DND-41 (cell line): ENCODE measurements at regions not wholly inside any gene's neighbourhood (a gene's known extent, or its start where the extent isn't known, plus 50 kb on each side); places are given as distances from the start of the nearest gene placed in this dataset.

Experiments used
- EZH2 ChIP-seq: IDR thresholded peaks from 3 replicates; pipeline ENCODE4 v1.6.1; 2012; ENCODE audit warnings: borderline replicate concordance, low read depth, mild to moderate bottlenecking, moderate library complexity, low read length, inconsistent platforms; ENCODE audit not compliant: severe bottlenecking
- TF ChIP-seq, protein P1 (sequence below): IDR thresholded peaks from 2 replicates; pipeline ENCODE4 v1.5.1; 2012; ENCODE audit warnings: borderline replicate concordance, low read length, moderate library complexity, mild to moderate bottlenecking; ENCODE audit not compliant: poor library complexity, severe bottlenecking; ENCODE audit errors: extremely low read depth

DNA sequence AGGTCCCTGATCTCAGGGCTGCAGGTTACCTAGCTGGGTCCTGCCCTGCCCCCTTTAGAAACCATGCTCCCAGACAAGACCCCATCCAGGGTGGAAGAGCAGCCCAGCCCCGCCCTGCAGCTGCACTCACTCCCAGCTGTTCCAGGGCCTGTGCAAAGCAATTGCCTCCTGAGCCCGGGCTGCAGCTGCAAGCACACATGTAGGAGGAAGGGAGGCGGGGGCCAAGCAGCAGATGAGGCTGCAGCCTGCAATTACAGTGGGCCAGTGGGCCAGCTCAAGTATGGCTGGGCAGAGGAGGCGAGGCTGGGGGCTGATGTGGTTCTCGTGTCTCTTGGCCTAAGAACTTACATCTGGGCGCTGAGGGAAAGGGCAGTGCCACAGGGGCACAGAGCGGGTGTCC, 65.4 kb upstream of the TUBA3E start:
- TF ChIP-seq, protein P1, sequence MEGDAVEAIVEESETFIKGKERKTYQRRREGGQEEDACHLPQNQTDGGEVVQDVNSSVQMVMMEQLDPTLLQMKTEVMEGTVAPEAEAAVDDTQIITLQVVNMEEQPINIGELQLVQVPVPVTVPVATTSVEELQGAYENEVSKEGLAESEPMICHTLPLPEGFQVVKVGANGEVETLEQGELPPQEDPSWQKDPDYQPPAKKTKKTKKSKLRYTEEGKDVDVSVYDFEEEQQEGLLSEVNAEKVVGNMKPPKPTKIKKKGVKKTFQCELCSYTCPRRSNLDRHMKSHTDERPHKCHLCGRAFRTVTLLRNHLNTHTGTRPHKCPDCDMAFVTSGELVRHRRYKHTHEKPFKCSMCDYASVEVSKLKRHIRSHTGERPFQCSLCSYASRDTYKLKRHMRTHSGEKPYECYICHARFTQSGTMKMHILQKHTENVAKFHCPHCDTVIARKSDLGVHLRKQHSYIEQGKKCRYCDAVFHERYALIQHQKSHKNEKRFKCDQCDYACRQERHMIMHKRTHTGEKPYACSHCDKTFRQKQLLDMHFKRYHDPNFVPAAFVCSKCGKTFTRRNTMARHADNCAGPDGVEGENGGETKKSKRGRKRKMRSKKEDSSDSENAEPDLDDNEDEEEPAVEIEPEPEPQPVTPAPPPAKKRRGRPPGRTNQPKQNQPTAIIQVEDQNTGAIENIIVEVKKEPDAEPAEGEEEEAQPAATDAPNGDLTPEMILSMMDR: no peak
- TF ChIP-seq EZH2: no peak
